ENCODE measurements at regions not wholly inside any gene's neighbourhood (a gene's known extent, or its start where the extent isn't known, plus 50 kb on each side); places are given as distances from the start of the nearest gene placed in this dataset.
A peak's percentile ranks its signal among the peaks of the same experiment; 100 is the strongest.

GRCh38 chr1:4565166-4565565, 89.2 kb upstream of the AJAP1 start:
- no peak for DNase-seq
- TF ChIP-seq POLR2A (IDR thresholded peaks at IDR 0.05; ENCODE audit: low read length) = no peak
- no peak for TF ChIP-seq GATA1 (IDR thresholded peaks at IDR 0.05; ENCODE audit: low read depth, low read length)

DNA sequence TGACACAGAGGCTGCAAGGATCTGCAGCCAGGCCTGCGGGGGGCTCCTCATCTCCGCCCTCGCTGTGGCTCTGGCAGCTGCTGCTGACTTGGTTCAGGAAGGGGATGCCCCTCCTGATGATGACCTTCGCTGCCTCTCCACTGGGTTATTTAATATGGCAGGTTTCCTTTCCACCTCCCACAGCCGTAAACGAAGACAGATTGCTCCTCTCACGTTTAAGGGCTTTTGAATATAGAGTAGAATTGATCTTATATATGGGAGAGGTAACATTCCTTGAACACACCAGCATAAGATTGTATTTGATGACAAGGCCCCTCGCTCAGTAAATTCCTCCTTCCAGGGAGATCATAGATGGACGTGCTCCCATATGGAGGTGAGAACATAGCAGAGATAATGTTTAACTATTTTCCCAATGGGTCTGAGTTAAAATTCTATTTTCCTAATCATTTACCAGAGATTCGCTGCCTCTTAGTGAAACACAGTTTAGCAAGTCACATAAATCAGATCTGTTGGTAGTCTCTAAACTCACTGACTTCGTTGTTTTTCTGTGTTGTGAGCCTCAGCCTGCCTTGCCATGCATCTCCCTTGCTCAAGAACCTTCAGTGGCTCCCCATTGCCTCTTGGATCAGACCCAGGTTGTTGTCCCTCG, 88.5 kb upstream of the AJAP1 start:
- DNase-seq = no peak
- TF ChIP-seq POLR2A (IDR thresholded peaks at IDR 0.05; ENCODE audit: low read length) (no peak), GATA1 (IDR thresholded peaks at IDR 0.05; ENCODE audit: low read depth, low read length) (no peak)

DNA sequence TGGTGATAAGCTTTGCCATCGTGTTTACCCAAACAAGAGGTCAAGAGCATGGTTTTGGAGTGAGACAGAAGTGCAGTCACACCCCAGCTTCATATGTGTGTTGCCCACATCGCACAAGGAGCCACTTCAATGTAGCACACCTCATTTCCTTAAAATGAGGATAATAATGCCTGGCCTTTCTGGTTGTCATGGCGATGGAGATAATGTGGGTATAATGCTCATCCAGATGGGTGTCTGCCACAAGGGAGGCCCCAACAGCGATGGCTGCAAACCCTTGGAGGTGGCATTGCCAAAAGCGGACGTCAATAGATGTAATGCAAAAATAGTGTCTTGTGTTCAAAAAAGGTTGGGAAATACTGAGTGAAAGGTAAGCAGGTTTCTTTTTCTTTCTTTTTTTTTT, 83.1 kb upstream of the AJAP1 start:
- no peak for TF ChIP-seq POLR2A (IDR thresholded peaks at IDR 0.05; ENCODE audit: low read length)
- no peak for TF ChIP-seq GATA1 (IDR thresholded peaks at IDR 0.05; ENCODE audit: low read depth, low read length)
- no peak for DNase-seq

GRCh38 chr1:4573526-4573925, 80.9 kb upstream of the AJAP1 start:
- DNase-seq = no peak
- TF ChIP-seq POLR2A (IDR thresholded peaks at IDR 0.05; ENCODE audit: low read length) (no peak), GATA1 (IDR thresholded peaks at IDR 0.05; ENCODE audit: low read depth, low read length) (no peak)

- TF ChIP-seq GATA1 (IDR thresholded peaks at IDR 0.05; ENCODE audit: low read depth, low read length) = no peak
- no peak for TF ChIP-seq POLR2A (IDR thresholded peaks at IDR 0.05; ENCODE audit: low read length)
- DNase-seq = no peak
Observed at GRCh38 chr1:4581807-4582206, 72.6 kb upstream of the AJAP1 start.

- TF ChIP-seq POLR2A (IDR thresholded peaks at IDR 0.05; ENCODE audit: low read length) (no peak), GATA1 (IDR thresholded peaks at IDR 0.05; ENCODE audit: low read depth, low read length) (no peak)
- DNase-seq = no peak
Observed at GRCh38 chr1:4584449-4584848, 70.0 kb upstream of the AJAP1 start.

- TF ChIP-seq GATA1 (IDR thresholded peaks at IDR 0.05; ENCODE audit: low read depth, low read length) (no peak), POLR2A (IDR thresholded peaks at IDR 0.05; ENCODE audit: low read length) (no peak)
- DNase-seq = peak; percentile 16 to 35
Observed at GRCh38 chr1:4585216-4585615, 69.2 kb upstream of the AJAP1 start.

GRCh38 chr1:4585705-4586104, 68.7 kb upstream of the AJAP1 start:
- TF ChIP-seq POLR2A (IDR thresholded peaks at IDR 0.05; ENCODE audit: low read length) (no peak), GATA1 (IDR thresholded peaks at IDR 0.05; ENCODE audit: low read depth, low read length) (no peak)
- no peak for DNase-seq

DNA sequence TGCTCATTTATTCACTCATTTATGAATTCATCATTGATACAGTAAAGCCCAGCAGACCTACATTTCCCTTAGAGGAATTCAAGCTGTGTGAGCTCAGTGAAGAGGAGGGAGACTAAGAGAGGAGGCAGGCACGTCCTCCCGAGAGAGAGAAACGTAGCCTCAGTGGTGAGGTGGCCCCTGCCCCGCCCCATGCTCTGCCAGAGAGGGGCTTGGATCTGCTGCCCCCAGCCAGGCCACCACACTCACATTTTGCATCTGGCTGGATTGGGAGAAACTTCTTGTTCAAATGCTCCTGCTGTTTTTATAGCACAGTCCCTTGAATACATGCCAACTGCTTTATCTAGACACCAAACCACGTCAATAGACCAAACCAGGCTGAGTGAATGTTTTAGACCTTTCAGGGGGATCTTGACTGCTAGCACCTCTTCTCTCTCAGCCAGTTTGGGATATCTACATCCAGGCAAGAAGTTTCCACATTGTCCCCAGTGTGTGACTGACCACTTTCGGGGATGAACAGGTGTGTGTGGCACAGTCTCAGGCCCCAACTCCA, 67.7 kb upstream of the AJAP1 start:
- no peak for DNase-seq
- TF ChIP-seq POLR2A (IDR thresholded peaks at IDR 0.05; ENCODE audit: low read length) (no peak), GATA1 (IDR thresholded peaks at IDR 0.05; ENCODE audit: low read depth, low read length) (no peak)

GRCh38 chr1:4587721-4588120, 66.7 kb upstream of the AJAP1 start:
- DNase-seq = no peak

DNA sequence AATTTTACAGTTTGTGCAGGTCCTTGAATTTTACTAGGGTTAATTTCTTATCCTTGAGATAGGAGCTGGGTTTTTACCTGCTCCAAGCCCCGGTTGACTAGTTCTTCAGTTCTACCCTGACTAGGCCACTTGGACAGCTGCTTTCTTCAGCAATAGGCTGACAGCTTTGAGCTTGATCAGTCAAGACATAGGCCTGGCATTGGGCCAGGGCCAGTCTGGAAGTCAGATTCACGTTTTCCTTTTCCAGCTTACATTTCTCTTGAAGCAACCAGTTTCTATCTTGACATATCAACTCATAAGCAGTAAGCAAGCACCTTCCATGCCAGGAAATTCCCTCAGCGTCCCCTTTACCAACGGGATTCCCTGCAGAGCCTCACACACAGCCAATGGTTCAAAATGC, 63.7 kb upstream of the AJAP1 start:
- DNase-seq = no peak
- no peak for TF ChIP-seq GATA1 (IDR thresholded peaks at IDR 0.05; ENCODE audit: low read depth, low read length)
- no peak for TF ChIP-seq POLR2A (IDR thresholded peaks at IDR 0.05; ENCODE audit: low read length)

More at GRCh38 chr1:4587721-4588120, 66.7 kb upstream of the AJAP1 start:
- TF ChIP-seq POLR2A (IDR thresholded peaks at IDR 0.05; ENCODE audit: low read length) (no peak), GATA1 (IDR thresholded peaks at IDR 0.05; ENCODE audit: low read depth, low read length) (no peak)

DNA sequence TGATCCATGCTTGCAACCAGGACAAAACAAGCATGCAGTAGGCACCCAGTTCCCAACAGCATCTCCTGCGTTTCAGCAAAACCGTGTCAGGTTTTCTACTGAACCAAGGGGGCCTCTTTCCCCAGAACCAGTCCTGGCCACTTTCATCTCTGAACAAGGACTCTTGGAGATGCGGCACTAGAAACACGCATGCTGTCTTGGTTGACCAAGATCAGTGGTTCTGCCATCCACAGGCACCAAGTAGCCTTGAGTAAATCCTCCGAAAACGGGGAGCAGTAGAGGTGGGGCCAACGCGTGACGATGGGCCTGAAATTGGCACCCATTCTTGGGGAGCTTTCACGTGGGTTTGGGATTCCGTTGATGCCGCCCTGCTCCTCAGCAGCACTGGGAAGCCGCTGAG, 62.5 kb upstream of the AJAP1 start:
- no peak for DNase-seq
- no peak for TF ChIP-seq GATA1 (IDR thresholded peaks at IDR 0.05; ENCODE audit: low read depth, low read length)
- no peak for TF ChIP-seq POLR2A (IDR thresholded peaks at IDR 0.05; ENCODE audit: low read length)

- DNase-seq = no peak
- no peak for TF ChIP-seq GATA1 (IDR thresholded peaks at IDR 0.05; ENCODE audit: low read depth, low read length)
Observed at GRCh38 chr1:4593106-4593505, 61.3 kb upstream of the AJAP1 start.

GRCh38 chr1:4594286-4594991, 60.0 kb upstream of the AJAP1 start:
- TF ChIP-seq POLR2A (IDR thresholded peaks at IDR 0.05; ENCODE audit: low read length) (no peak), GATA1 (IDR thresholded peaks at IDR 0.05; ENCODE audit: low read depth, low read length) (no peak)
- DNase-seq = no peak

All from erythroblast (primary cell).